C4-2B (cell line): ENCODE measurements at regions not wholly inside any gene's neighbourhood (a gene's known extent, or its start where the extent isn't known, plus 50 kb on each side); places are given as distances from the start of the nearest gene placed in this dataset.

Experiments
- ZFX ChIP-seq: fragments of 450-650 bp; IDR thresholded peaks from 2 replicates; pipeline ENCODE4 v1.6.1; 2017
- TF ChIP-seq, protein P1 (sequence below): fragments of 450-650 bp; conservative IDR thresholded peaks from 2 replicates; pipeline ENCODE4 v1.5.1; 2017; ENCODE audit warnings: mild to moderate bottlenecking

DNA sequence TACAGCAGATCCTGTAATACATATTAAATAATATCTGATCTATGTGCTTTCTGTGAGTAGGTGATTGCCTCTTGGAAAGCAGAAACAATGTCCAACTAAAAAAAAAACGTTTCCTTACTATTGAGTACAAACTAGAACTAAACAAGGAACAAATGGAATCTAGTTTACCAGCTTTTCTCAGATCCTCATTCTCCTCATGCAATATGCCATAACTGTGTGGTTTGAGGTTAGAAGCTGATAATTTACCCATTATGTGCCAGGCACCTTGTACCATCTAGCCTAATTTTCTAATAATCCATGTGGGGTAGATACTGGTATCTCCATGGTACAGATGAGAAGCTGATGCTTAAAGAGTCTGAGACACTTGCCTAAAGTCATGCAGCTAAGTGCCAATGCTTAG, 154.7 kb downstream of the PTGER3 start:
- TF ChIP-seq, protein P1, sequence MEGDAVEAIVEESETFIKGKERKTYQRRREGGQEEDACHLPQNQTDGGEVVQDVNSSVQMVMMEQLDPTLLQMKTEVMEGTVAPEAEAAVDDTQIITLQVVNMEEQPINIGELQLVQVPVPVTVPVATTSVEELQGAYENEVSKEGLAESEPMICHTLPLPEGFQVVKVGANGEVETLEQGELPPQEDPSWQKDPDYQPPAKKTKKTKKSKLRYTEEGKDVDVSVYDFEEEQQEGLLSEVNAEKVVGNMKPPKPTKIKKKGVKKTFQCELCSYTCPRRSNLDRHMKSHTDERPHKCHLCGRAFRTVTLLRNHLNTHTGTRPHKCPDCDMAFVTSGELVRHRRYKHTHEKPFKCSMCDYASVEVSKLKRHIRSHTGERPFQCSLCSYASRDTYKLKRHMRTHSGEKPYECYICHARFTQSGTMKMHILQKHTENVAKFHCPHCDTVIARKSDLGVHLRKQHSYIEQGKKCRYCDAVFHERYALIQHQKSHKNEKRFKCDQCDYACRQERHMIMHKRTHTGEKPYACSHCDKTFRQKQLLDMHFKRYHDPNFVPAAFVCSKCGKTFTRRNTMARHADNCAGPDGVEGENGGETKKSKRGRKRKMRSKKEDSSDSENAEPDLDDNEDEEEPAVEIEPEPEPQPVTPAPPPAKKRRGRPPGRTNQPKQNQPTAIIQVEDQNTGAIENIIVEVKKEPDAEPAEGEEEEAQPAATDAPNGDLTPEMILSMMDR = no peak
- TF ChIP-seq ZFX = no peak
